Stomach (tissue), 8 donors: ENCODE measurements at regions not wholly inside any gene's neighbourhood (a gene's known extent, or its start where the extent isn't known, plus 50 kb on each side); places are given as distances from the start of the nearest gene placed in this dataset.
A peak's percentile ranks its signal among the peaks of the same experiment; 100 is the strongest.

ENCODE experiments used
- DNase-seq, 2 donors: peaks; one replicate each; pipeline versions ENCODE4 v3.0.0 to v3.0.0-alpha.2; 2013 to 2019
- H3K27ac ChIP-seq, 5 donors: fragments of 200-600 bp in 4 of 5; sonication (generic) in 4 of 5; one replicate each; pipeline ENCODE4 v1.5.1; 2013 to 2019; ENCODE audit warnings: mild to moderate bottlenecking in 1 of 5, moderate library complexity in 1 of 5
- H3K27me3 ChIP-seq, 3 donors: fragments of 200-600 bp; sonication (generic); one replicate each; pipeline ENCODE4 v1.5.1; 2017 to 2019; ENCODE audit warnings: mixed run types in 1 of 3
- H3K36me3 ChIP-seq, 4 donors: fragments of 200-600 bp; sonication (generic); 1 replicate in 3 of 4; 2 replicates in 1 of 4; pipeline ENCODE4 v1.5.1; 2016 to 2019
- H3K4me1 ChIP-seq, 4 donors: fragments of 200-600 bp; sonication (generic); one replicate each; pipeline ENCODE4 v1.5.1; 2016 to 2019
- H3K4me3 ChIP-seq, 4 donors: fragments of 200-600 bp; sonication (generic) in 3 of 4; one replicate each; pipeline ENCODE4 v1.5.1; 2016 to 2019; ENCODE audit warnings: mild to moderate bottlenecking in 1 of 4
- H3K9me3 ChIP-seq, 4 donors: fragments of 200-600 bp; sonication (generic); one replicate each; pipeline ENCODE4 v1.5.1; 2016 to 2019
- EP300 ChIP-seq: sonication (generic); formaldehyde crosslinking; IDR thresholded peaks from one replicate; pipeline ENCODE4 v1.6.1; 2017; ENCODE audit warnings: antibody characterized with exemption
- POLR2A ChIP-seq, 4 donors: fragments of 450-650 bp; IDR thresholded peaks; one replicate each; pipeline ENCODE4 v1.6.1; 2016; ENCODE audit warnings: antibody characterized with exemption in 4 of 4, control low read depth in 2 of 4, mild to moderate bottlenecking in 1 of 4, moderate library complexity in 1 of 4
- POLR2AphosphoS5 ChIP-seq, 3 donors: sonication (generic); formaldehyde crosslinking; IDR thresholded peaks; one replicate each; pipeline ENCODE4 v1.6.1; 2016; ENCODE audit warnings: antibody characterized with exemption in 3 of 3
- WGBS, 5 donors: extraction: QIAGEN DNeasy Blood & Tissue Kit in 3 of 5; methylation state at CpG; one replicate each; pipeline versions ENCODE4 v1.1.5 to v1.1.7; 2013 to 2018; 5-methylcytosine and 5-hydroxymethylcytosine counted together
- intact Hi-C: fragments of 100-400 bp; cut with DNase I; formaldehyde crosslinking; loops from one replicate; pipeline ENCODE4 v1.15.1; 2023; ENCODE audit warnings: low total_unique reads
- TF ChIP-seq, protein P1 (sequence below), 7 experiments: fragments of 450-650 bp in 4 of 7; fragments of 200-600 bp in 3 of 7; sonication (generic) in 3 of 7; IDR thresholded peaks; one replicate each; pipeline ENCODE4 v1.5.1; 2016 to 2019; ENCODE audit warnings: antibody characterized with exemption in 7 of 7, control low read depth in 2 of 7, mild to moderate bottlenecking in 1 of 7
- donor health status: healthy with polysubstance abuse.
- donor health status: Bipolar disorder and iron deficiency.
- donor health status: healthy.

GRCh38 chr7:46522354-46522906 lies 601.4 kb upstream of the IGFBP3 start:
- Histone ChIP-seq H3K9me3 (peaks cover 0 to 8% (median 5%) of the 10 kb centered on the region in 4 donors), H3K27me3 (no peaks in the 10 kb centered on the region), H3K36me3 (no peaks in the 10 kb centered on the region), H3K4me3 (no peak overlapping the region), H3K4me1 (no peaks in the 10 kb centered on the region), H3K27ac (no peak overlapping the region)
- 78 to 96% (median 85%) methylated on average over 8 of the region's 8 CpGs for WGBS, 5 donors
- no peak for TF ChIP-seq POLR2A (IDR thresholded peaks at IDR 0.05)
- TF ChIP-seq, protein P1, sequence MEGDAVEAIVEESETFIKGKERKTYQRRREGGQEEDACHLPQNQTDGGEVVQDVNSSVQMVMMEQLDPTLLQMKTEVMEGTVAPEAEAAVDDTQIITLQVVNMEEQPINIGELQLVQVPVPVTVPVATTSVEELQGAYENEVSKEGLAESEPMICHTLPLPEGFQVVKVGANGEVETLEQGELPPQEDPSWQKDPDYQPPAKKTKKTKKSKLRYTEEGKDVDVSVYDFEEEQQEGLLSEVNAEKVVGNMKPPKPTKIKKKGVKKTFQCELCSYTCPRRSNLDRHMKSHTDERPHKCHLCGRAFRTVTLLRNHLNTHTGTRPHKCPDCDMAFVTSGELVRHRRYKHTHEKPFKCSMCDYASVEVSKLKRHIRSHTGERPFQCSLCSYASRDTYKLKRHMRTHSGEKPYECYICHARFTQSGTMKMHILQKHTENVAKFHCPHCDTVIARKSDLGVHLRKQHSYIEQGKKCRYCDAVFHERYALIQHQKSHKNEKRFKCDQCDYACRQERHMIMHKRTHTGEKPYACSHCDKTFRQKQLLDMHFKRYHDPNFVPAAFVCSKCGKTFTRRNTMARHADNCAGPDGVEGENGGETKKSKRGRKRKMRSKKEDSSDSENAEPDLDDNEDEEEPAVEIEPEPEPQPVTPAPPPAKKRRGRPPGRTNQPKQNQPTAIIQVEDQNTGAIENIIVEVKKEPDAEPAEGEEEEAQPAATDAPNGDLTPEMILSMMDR (IDR thresholded peaks at IDR 0.05): no peak
- no peak for TF ChIP-seq POLR2AphosphoS5 (IDR thresholded peaks at IDR 0.05)
- no peak for TF ChIP-seq EP300
- DNase-seq: no peak
- intact Hi-C loops: no loop called here

GRCh38 chr7:46518713-46519112 lies 597.6 kb upstream of the IGFBP3 start:
- H3K4me3 ChIP-seq: no peak overlapping the region
- DNase-seq: no peak
- H3K4me1 ChIP-seq: peaks cover 0 to under 1% (median 0%) of the 10 kb centered on the region in 4 donors
- no peaks in the 10 kb centered on the region for H3K36me3 ChIP-seq
- 84 to 95% (median 88%) methylated on average over 1 of the region's 1 CpG for WGBS, 5 donors
- no peak overlapping the region for H3K27ac ChIP-seq
- H3K27me3 ChIP-seq: no peaks in the 10 kb centered on the region
- intact Hi-C loops: no loop called here
- no peaks in the 10 kb centered on the region for H3K9me3 ChIP-seq
- TF ChIP-seq POLR2A (IDR thresholded peaks at IDR 0.05) (no peak), EP300 (no peak), POLR2AphosphoS5 (IDR thresholded peaks at IDR 0.05) (no peak)
- TF ChIP-seq, protein P1 (IDR thresholded peaks at IDR 0.05): no peak

GRCh38 chr7:46515844-46516590 lies 594.9 kb upstream of the IGFBP3 start:
- DNase-seq: peak in 1 of 2 donors; percentile 11
- peaks cover 0 to 10% (median 6%) of the 10 kb centered on the region in 4 donors for H3K4me1 ChIP-seq
- no peak overlapping the region for H3K27ac ChIP-seq
- TF ChIP-seq POLR2AphosphoS5 (IDR thresholded peaks at IDR 0.05): no peak
- no peaks in the 10 kb centered on the region for H3K9me3 ChIP-seq
- WGBS, 5 donors: 50 to 77% (median 69%) methylated on average over 1 of the region's 1 CpG
- no peaks in the 10 kb centered on the region for H3K36me3 ChIP-seq
- no peaks in the 10 kb centered on the region for H3K27me3 ChIP-seq
- no peak overlapping the region for H3K4me3 ChIP-seq
- intact Hi-C loops: no loop called here

- WGBS, 5 donors: 40 to 59% (median 50%) methylated on average over 3 of the region's 3 CpGs
- intact Hi-C loops: no loop called here
- TF ChIP-seq POLR2AphosphoS5 (IDR thresholded peaks at IDR 0.05): no peak
- no peak for TF ChIP-seq EP300
- TF ChIP-seq POLR2A (IDR thresholded peaks at IDR 0.05): no peak
- TF ChIP-seq, protein P1 (IDR thresholded peaks at IDR 0.05): no peak
- Histone ChIP-seq H3K9me3 (peaks cover 0 to 6% (median 3%) of the 10 kb centered on the region in 4 donors), H3K4me1 (peaks cover 0 to 10% (median 6%) of the 10 kb centered on the region in 4 donors), H3K4me3 (no peak overlapping the region), H3K27ac (no peak overlapping the region), H3K36me3 (no peaks in the 10 kb centered on the region), H3K27me3 (no peaks in the 10 kb centered on the region)
- DNase-seq: no peak
Observed at GRCh38 chr7:46513447-46513848, 592.4 kb upstream of the IGFBP3 start.
